HT1080 (cell line): ENCODE measurements at regions not wholly inside any gene's neighbourhood (a gene's known extent, or its start where the extent isn't known, plus 50 kb on each side); places are given as distances from the start of the nearest gene placed in this dataset.

ENCODE experiments used
- DNase-seq: peaks from one replicate; pipeline ENCODE4 v3.0.0-alpha.2; 2015; ENCODE audit warnings: low read depth

DNA sequence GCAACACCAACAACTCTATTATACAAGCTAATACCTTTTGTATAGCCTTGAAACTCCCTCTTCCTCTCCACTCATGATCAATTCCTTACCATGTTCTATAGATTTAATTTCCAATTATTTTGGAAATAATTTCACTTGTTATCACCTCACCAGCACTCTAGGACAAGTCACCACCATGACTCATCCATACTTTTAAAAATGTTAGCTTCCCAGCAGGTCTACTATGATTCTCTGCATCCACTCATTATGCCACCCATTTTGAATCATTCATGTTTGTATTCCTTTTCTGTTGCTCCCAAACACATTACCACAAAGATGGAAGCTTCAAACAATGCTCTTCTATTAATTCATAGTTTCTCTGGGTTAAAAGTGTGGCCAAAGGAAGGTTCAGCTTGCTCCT is 469.6 kb downstream of the PDGFC start:
- peak; percentile 39 for DNase-seq

DNA sequence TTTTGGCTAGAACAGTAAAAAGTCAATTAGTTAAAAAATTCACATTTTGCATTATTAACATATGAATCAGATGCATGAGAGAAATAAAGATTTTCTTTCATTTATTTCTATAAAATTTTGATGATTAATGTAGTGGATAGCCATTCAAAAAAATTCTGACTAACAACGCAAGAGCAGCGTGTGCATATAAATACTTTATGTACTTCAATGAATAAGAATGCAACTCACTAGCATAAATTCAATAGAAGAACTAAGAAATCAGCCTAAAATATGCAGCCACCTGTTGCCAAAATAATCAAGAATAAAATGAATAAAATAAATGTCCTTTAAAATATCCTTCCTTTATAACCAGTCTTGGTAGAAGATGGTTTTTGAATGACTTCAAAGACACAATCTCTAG is 471.9 kb downstream of the PDGFC start:
- no peak for DNase-seq

DNA sequence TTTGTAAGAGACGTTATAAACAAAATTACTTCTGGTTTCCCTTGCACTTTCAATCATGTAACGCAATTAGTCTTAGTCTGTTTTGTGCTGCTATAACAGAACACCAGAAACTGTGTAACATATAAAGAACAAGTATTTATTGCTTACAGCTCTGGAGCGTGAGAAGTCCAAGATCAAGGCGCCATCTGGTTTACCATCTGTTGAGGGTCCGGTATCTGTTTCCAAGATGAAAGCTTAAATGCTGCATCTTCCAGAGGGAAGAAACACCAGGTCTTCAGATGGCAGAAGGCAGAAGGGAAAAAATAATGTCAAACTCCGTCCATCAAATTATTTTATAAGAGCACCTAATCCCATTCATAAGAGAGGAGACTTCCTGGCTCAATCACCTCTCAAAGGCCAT is 474.1 kb downstream of the PDGFC start:
- no peak for DNase-seq

DNA sequence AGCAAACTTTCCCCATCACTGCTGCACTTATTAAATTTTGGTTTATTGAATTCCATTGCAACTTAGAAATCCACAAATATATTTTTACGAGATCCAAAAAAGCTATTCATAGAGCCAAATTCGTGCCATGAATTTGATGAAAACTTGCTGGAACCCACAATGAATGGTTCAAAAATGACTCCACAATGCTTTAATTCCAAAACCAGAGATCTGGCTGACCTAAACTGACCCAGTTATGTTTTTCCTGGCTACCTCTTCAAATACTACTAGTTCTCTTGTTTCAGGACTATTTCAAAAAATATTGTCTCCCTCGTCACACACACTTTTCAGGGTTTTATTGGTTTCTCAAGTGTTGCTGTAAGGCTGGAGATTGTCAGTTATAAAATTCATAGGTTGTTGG is 474.8 kb downstream of the PDGFC start:
- DNase-seq, result no peak

DNA sequence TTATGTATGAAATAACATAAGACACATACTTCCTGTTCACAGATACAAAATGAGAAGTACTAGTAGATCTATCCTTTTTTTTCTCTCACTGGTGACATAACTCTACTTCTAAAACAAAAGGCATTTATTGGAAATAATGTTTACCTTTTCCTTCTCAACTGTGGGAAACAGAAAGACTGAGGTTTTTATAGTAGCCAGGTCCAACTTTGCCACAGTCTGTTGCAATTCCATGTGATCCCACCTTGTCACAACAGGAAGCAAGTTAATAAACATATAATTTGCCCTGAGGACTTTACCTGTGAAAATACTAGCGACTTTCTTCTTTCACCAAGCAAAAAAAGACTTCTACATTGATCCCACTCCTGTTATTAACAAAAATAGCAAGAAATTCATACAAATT is 475.8 kb downstream of the PDGFC start:
- no peak for DNase-seq

DNA sequence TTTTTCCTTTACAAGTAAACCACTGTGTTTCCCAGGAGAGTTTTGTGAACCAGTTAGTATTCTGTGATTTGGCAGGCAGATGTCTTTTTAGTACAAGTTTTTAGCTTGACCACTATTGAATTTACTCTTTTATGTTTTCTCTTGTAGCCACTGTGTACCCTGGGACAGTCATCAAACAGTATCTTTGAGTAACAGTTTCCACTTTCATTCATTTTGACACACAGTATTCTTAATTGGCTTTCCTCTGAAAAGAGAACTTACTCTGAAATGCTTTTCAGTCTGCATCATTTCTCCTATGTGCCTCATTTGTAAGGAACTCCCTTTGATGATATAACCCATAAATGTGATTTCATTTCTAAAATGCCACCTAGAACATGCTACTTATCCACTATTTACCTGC is 476.5 kb downstream of the PDGFC start:
- no peak for DNase-seq

DNA sequence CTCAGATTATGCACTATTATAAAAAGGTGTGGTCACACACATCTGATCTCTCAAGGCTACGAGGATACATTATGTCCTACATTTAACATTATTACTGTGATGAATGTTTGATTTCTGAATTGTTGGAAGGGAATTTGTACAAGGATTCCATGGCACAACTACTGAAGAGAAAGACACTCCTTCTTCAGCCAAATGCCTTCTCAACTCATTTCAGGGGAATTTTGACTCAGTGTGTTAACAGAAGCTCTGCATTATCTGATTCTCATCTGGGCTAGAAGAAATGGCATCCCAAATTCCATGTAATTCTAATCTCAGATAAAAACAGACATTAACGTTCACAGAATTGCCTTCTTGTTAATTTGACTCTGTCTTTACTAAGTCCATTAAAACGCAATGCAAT is 477.7 kb downstream of the PDGFC start:
- DNase-seq, result no peak

DNA sequence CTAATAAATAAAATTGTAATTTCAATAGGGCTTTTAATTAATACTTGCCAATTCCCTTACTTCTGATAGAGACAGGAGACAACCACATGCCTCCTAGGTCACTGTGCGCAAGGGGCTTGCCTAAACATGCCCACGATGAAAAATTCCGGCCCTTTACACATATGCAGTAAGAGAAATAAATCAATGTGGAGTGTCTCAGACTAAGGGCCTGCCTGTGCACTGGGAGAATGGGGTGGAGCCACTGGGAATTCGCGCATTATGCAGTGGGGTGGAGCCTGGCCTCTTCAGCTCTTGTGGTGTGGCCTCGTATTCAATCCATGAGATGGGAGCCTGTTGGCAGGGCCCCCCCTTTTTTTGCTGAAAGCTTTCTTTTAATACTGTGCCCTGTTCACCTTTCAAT is 484.5 kb downstream of the PDGFC start:
- DNase-seq, result no peak

DNA sequence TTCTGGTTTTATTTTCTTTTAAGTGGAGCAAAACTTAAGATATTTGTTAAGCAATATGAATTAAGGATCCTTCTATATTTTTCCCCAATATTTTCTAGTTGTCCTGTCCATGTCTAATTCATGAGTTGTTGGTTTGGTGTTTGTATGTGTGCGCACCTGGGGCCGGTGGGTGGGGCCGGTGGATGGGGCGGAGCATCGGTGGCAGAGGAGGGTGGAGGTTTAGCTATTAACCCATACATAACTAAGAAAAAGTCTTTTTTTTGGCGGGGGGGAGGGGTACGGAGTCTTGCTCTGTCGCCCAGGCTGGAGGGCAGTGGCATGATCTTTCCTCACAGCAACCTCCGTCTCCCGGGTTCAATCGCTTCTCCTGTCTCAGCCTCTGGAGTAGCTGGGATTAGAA is 489.8 kb downstream of the PDGFC start:
- DNase-seq, result no peak

DNA sequence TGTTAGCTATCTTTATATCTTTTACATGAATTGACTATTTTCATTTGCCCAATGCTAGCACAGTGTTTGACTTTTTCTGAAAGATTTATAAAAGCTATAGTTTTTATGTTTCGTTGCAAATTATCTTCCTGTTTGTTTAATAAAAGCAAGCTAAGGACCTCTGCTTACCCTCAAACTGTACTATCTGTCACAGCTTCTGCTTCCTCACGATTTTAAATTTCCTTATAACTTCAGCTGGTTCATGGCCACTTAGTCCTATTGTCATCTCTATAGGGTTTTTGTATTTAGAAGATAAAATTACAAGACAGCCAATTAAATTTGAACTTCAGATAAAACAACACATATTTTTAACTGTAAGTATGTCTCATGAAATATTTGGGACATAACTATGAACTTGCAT is 494.0 kb downstream of the PDGFC start:
- no peak for DNase-seq

DNA sequence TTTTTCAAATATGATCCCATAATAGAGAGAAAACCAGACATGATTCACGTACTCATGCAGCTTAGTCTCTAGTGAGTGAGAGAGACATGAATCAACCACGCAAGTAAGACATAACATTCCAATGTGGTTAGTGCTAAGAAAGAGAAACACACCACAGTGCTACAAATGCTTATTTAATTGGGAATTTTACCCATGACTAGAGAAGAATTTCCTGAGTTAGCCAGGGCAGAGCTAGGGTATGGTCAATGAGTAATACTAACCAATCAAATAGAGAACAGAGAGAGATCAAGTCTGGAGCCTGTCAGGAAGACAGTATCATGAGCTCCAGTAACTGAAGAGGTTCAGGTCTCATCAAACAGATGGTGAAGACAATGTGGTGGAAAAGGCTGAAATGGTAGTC is 495.2 kb downstream of the PDGFC start:
- peak; percentile 98 for DNase-seq

DNA sequence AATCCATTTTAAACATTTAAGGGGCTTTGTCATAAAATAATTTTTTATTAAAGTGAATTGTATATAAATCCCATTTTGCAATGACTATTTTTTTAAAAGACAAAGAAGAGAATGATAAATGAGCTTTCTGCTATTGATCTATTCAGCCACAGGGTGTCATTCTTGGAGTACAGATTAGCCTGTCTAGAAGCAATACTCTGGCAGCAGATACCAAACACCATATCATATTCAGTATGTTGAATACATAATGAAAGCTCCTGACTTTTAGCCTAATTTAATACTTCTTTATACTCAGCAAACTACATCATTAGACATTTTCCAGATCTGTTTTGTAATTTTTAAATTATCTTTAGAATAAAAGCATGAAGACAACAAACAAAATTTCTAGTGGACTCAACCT is 496.3 kb downstream of the PDGFC start:
- peak; percentile 56 for DNase-seq

DNA sequence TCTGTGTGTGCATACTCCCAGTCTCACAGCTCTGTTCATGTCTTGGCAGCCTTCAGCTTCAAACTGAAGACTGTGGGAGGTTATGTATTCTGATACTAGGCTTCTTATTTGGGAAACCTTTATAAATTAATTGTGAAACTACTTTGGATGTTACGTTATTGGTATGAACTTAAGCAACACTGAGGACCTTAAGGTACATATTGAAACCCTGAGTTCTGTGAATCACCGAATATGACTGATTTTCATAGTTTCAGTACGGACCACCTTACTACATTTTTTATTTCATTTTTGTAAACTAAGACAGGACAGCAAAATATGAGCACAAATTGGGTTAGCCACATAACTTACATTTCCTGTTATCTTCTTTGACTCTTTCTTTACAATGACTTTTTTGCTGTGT is 498.4 kb downstream of the PDGFC start:
- no peak for DNase-seq

DNA sequence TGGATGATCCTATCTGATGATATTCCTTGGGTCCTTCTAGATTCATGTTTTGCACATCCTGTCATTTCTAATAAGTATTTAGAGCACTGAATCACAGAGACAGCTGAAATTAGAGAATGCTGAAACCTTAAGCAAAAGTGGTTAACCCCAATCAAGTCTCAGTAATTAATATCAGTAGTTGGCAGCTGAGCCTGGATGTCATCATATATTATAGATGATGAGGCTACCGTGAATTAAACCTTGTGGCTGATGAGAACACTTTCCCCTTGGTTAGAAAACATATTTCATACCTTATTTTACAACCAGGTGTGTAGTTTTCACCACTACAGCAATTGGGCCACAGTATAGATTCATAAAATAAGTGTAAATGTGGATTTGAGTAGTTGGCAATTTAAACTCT is 499.0 kb downstream of the PDGFC start:
- no peak for DNase-seq

DNA sequence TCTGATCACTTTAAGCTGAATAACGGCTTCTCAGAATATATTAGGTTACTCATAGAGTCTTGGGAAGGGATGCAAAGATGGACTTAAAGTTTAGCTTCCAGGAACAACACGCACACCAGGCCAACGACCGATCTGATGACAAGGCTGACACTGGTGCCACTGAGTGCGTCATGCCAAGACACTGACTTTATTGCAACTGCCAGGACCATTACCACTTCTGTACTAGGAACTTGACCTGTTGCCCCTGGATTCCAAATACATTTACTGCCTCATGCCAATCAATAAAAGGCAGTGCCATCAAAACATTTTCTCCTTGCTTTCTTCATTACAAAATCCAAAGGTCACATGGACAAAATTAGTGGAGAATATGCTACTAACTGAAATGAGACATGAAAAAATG is 505.9 kb upstream of the CTSO start:
- no peak for DNase-seq

DNA sequence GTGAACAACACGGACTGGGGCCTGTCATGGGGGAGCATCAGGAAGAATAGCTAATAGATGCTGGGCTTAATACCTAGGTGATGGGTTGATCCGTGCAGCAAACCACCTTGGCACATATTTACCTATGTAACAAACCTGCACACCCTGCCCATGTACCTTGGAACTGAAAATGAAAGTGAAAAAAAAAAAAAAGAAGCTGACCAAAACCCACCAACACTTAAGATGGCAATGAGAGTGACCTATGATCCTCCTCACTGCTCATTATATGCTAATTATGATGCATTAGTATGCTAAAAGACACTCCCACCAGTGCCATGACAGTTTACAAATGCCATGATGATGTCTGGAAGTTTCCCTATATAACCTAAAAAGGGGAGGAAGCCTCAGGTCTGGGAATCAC is 503.2 kb upstream of the CTSO start:
- no peak for DNase-seq

DNA sequence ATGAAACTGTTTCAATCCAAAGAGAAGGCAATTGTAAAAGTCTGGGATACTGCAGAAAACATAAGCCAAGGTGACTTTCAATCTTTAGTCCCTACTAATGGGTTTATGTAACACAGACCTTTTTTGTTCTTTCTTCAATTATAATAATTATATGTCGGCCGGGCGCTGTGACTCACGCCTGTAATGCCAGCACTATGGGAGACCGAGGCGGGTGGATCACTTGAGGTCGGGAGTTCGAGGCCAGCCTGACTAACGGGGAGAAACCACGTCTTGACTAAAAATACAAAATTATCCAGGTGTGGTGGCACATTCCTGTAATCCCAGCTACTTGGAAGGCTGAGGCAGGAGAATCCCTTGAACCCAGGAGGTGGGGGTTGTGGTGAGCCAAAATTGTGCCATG is 489.8 kb upstream of the CTSO start:
- DNase-seq, result no peak

DNA sequence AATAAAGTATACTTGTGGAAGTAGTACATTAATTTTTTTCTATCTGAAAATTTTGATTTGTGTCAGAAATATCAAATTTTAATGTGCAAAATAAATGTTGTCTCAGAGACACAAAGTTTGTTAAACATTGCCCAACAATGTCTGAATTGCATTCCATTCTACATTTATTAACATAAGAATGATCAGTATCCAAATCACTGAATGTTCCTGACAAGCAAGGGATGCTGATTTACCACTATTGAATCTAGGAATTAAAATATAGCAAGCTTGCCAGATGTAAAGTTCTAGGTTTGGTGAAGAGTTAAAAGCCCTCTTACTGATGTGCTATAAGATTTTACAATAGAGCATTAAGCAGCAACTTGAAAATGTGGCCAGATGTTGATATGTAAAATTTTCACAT is 489.2 kb upstream of the CTSO start:
- DNase-seq, result no peak

DNA sequence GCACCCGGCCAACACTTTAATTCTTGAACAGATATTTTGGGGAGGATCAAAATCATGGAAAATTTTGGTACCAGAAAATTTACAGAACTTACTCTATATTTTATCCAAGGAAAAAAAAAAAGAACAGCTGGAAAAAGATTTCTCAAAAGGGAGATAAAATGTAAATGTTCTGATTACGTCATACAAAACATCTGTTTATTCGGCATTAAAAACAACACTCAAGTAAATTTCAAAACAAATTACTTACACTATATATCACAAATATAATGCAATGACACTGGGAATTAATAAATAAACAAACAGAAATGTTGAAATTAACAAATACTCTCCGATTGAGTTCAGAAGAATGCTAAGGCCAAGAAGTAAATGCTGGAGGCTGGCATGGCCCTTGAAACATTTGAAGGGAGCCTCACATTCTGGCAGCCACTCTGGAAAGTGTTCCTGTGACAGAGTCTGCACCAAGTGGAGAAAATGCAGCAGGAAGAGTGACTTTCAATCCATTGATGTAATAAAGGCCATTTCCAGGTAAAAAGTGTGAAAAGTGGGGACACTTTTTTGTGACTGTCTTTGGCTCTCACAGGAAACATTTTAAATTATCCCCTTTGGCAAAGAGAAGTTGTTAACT is 486.0 kb upstream of the CTSO start:
- DNase-seq, result no peak

DNA sequence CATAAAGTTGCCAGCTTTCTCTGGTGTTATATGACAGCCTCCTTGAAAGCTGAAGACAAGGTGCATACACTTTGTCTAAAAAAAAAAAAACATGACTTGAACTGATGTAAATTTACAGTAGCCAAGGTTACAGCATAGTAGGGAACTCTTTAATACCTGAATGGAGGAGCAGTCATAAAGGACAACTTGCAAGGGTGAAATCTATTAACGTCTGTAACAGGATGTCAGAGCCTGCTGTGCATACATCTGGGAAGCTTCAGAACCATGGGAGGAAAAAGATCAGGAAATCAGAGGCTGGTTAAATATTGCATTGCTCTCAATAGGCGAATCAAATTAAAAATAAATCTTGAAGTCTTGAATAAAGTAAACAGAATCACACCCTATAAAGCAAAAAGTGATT is 484.0 kb upstream of the CTSO start:
- DNase-seq, result no peak

DNA sequence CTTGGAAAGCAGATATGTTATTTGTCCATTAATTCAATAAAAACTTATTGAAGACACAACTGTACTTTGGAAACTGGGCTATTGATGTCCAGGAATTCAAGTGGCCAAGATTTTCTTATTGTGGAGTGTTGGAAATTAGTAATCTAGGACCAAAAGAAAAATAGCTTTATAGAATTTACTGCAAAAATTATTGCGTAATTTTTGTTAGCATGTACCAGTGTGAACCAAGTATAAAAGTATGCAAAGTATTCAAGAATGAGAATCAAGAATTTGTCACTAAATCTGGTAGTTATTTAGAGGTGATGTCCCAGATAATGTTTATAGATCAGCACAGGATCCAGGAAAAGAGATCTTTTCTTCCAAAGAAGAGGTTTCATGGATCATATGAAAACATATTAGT is 468.9 kb upstream of the CTSO start:
- no peak for DNase-seq

DNA sequence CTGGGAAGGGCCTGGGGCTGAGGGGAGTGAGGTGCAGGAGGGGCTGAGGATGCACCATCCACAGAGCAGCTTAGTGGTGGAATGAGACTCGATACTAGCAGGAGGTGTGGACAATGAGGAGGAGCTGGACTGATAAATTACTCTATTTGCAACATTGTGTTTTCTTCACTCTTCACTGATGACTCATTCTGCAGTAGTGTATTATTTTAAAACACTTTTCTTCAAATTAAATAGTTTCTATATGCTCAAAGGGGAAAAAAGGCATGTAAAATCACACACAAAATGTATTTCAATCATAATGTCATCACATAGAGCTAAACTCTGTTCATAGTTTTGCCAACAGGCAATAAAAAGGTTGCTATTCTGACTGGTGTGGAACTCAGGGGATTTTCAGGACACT is 467.0 kb upstream of the CTSO start:
- DNase-seq, result no peak

DNA sequence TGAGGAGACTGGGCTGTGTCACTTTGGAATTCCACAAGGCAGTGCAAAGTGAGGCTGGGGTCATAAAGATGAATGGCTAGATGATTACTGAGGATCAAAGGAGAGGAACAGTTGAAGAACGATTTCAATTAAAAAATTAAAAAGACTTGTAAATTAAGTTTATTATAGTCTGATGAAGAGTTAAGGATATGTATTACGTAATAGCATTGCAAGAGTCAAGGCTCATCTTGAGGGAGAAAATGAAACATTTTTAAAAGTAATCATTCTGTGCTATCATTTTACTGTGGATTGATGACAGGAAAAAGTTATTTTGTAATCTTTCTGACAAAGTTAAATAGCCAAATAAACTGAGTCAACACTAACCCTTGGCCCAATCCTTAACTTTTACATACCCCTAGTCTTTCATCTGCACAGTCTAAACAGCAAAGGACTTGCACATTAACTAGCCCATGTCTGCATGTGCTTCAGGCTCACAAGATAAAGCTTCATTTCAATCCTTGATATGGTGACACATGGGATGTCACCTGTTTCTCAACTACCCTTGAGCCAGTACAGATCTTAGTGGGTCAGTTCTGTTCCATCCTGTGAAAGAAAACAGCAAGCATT is 465.5 kb upstream of the CTSO start:
- no peak for DNase-seq

DNA sequence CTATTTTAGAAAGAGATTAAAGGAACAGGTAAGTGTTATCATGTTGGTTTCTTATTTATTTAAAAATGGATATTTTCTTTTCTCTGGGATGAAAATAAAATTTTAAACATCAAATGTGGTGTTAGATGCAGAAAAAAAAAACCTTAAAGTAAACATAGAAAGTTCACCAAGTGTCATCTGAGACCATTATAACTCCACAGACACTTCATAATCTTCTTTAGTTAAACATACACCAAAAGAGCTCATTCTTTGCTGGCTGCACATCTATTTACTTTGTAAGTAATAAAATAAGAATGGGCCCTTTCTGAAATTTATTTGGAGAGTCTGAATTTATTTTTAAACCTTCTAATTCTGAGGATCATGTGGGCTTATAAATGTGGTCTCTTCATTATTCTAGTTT is 460.7 kb upstream of the CTSO start:
- DNase-seq, result no peak
